Psoas muscle (tissue), 7 donors: ENCODE measurements at regions not wholly inside any gene's neighbourhood (a gene's known extent, or its start where the extent isn't known, plus 50 kb on each side); places are given as distances from the start of the nearest gene placed in this dataset.
"Not testable (repeated sequence)": the region's sequence is repeated elsewhere in the genome, so short reads cannot be mapped to it uniquely, and the experiment has no call there.

ENCODE experiments used
- ATAC-seq, 4 donors: fragments of 200-7000 bp; cut with Tn5 transposase; one replicate each; pipeline ENCODE4 v1.9.1; 2020; ENCODE audit warnings: moderate library complexity in 3 of 4, mild to moderate bottlenecking in 2 of 4
- DNase-seq, 2 donors: peaks; one replicate each; pipeline ENCODE4 v3.0.0-alpha.2; 2020
- H3K27ac ChIP-seq: fragments of 200-600 bp; one replicate; pipeline ENCODE4 v1.8.0; 2022
- H3K27me3 ChIP-seq, 3 donors: fragments of 200-600 bp in 1 of 3; one replicate each; pipeline versions ENCODE4 v1.6.1 to v1.8.0; 2013 to 2022; ENCODE audit warnings: low read length in 2 of 3, mild to moderate bottlenecking in 2 of 3, moderate library complexity in 1 of 3; ENCODE audit not compliant: insufficient read depth in 3 of 3
- H3K36me3 ChIP-seq, 2 donors: fragments of 200-600 bp in 1 of 2; one replicate each; pipeline versions ENCODE4 v1.6.1 to v1.8.0; 2013 to 2022; ENCODE audit warnings: low read depth in 1 of 2, mild to moderate bottlenecking in 1 of 2, moderate library complexity in 1 of 2; ENCODE audit not compliant: insufficient read depth in 1 of 2
- H3K4me1 ChIP-seq: fragments of 200-600 bp; one replicate; pipeline ENCODE4 v1.8.0; 2022
- H3K4me3 ChIP-seq: fragments of 200-600 bp; one replicate; pipeline ENCODE4 v1.8.0; 2022; ENCODE audit warnings: mild to moderate bottlenecking
- H3K9me3 ChIP-seq: fragments of 200-600 bp; one replicate; pipeline ENCODE4 v1.8.0; 2022
- WGBS, 3 donors: extraction: QIAGEN DNeasy Blood & Tissue Kit; methylation state at CpG; one replicate each; pipeline versions ENCODE4 v1.1.6 to v1.1.7; 2013; 5-methylcytosine and 5-hydroxymethylcytosine counted together
- intact Hi-C, 2 donors: fragments of 100-400 bp; cut with DNase I; formaldehyde crosslinking; loops; one replicate each; pipeline versions ENCODE4 v1.11.0 to v1.14.2; 2022
- TF ChIP-seq, protein P1 (sequence below): fragments of 200-600 bp; IDR thresholded peaks from one replicate; pipeline ENCODE4 v1.8.0; 2022; ENCODE audit warnings: antibody characterized with exemption
- donor health status: healthy with polysubstance abuse.
- donor health status: DM: no; HTN: no; CAD: no; lungs with moderate emphysema.
- donor health status: Bipolar disorder and iron deficiency.
- donor health status: healthy.
- donor health status: DM: yes; HTN: yes; CAD: no.
- donor health status: DM: no; HTN: no; CAD: no.
- donor health status: DM: yes; HTN: yes; CAD: no.

DNA sequence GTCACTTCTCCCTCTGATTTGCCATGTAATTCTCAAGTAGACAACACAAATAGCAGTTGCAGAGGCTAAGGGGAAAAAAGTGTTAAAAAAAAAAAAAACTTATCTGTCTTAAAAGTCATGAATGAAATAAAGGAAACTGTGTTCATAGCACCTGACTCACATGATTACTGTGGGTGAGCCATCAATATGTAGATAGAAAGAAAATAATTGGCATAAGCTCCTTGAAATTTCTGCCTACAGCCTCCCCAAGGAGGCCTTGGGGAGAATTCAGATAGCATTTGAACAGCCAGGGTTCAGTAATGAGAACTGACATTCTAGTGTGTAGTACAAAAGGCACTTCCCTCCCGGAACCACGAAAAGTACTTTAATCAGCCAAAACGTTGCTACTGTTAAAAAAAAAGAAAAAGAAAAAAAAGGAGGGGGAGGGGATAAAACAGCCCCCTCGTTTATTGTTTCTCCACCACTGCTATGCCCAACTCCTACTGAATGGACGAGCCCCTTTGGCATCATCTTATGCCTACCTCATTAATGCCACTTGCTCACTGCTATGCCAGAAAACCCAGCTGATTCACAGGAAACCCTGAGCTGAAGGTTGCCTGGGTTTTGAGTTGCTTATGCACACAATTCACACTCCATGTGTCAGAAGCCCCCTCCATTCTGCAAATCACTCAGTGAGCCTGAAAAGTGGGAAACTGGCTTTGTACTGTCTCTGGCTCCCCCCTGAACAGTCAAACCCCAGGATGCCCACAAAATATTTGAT, 65.5 kb upstream of the KLF7 start:
- Histone ChIP-seq H3K4me1 (peaks cover 18% of the 10 kb centered on the region), H3K4me3 (no peak overlapping the region), H3K9me3 (no peaks in the 10 kb centered on the region), H3K36me3 (no peaks in the 10 kb centered on the region), H3K27me3 (no peaks in the 10 kb centered on the region), H3K27ac (no peak overlapping the region)
- WGBS, 3 donors: 37 to 48% (median 41%) methylated on average over 5 of the region's 5 CpGs
- no peak for DNase-seq
- TF ChIP-seq, protein P1, sequence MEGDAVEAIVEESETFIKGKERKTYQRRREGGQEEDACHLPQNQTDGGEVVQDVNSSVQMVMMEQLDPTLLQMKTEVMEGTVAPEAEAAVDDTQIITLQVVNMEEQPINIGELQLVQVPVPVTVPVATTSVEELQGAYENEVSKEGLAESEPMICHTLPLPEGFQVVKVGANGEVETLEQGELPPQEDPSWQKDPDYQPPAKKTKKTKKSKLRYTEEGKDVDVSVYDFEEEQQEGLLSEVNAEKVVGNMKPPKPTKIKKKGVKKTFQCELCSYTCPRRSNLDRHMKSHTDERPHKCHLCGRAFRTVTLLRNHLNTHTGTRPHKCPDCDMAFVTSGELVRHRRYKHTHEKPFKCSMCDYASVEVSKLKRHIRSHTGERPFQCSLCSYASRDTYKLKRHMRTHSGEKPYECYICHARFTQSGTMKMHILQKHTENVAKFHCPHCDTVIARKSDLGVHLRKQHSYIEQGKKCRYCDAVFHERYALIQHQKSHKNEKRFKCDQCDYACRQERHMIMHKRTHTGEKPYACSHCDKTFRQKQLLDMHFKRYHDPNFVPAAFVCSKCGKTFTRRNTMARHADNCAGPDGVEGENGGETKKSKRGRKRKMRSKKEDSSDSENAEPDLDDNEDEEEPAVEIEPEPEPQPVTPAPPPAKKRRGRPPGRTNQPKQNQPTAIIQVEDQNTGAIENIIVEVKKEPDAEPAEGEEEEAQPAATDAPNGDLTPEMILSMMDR: no peak
- intact Hi-C loops: no loop called here
- no peak for ATAC-seq

DNA sequence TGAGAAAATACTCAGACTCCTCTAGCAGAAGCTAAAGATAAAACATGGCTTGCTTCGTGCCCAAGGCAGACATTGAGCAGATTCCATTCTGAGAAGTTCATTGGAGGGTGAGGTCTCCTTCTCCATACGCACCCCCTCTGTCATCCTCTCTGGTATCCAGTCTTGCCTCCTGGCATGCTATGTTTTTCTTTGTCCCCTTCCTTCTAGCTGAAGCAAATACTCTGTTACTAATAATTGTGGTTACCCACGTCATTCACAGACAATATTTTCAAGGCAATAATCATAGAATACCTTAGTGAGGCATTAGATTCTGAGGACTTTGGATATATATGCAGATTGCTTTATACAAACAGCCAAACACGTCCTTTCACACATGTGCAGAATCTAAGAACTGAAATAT, 66.2 kb upstream of the KLF7 start:
- TF ChIP-seq, protein P1: no peak
- no peaks in the 10 kb centered on the region for H3K9me3 ChIP-seq
- ATAC-seq (no peak), DNase-seq (no peak)
- intact Hi-C loops: no loop called here
- 90 to 95% (median 90%) methylated on average over 4 of the region's 4 CpGs for WGBS, 3 donors
- no peak overlapping the region for H3K27ac ChIP-seq
- no peaks in the 10 kb centered on the region for H3K27me3 ChIP-seq
- peaks cover 11% of the 10 kb centered on the region for H3K4me1 ChIP-seq
- no peaks in the 10 kb centered on the region for H3K36me3 ChIP-seq
- no peak overlapping the region for H3K4me3 ChIP-seq

DNA sequence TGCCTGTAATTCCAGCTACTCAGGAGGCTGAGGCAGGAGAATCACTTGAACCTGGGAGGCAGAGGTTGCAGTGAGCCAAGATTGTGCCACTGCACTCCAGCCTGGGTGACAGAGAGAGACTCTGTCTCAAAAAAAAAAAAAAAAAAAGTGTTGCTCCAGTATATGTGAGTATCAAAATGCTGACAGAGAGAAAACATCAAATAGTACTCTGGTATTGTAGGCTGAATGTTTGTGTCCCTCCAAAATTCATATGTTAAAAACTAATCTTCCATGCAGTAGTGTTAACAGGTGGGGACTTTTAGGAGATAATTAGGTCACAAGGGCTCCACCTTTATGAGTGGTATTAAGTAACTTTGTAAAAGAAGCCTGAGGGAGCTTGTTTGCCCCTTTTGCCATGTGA, 67.4 kb upstream of the KLF7 start:
- H3K4me3 ChIP-seq, H3K27me3 ChIP-seq, intact Hi-C loops, H3K9me3 ChIP-seq, H3K4me1 ChIP-seq, DNase-seq, H3K27ac ChIP-seq, H3K36me3 ChIP-seq, ATAC-seq: not testable (repeated sequence)

DNA sequence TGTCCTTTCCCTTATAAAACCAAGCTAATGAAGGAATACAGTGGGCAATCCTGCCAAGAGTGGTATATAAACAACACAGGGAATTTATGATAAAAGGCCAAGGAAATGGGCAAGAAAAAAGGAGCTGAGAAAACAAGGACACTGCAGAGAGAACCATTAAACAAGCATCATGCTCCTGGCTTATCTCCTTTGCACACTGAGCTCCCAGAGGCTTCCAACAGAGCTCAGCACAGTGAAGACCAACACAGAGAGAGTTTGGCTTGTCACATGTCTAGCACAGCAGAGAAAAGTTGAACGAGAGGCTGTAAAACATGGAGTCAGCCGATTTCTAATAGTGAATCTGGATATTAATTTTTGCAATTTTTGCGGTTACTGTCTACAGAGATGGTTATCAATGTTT, 68.0 kb upstream of the KLF7 start:
- no peaks in the 10 kb centered on the region for H3K36me3 ChIP-seq
- H3K4me3 ChIP-seq: no peak overlapping the region
- TF ChIP-seq, protein P1: no peak
- H3K4me1 ChIP-seq: no peaks in the 10 kb centered on the region
- ATAC-seq (no peak), DNase-seq (no peak)
- no peaks in the 10 kb centered on the region for H3K27me3 ChIP-seq
- 55 to 82% (median 78%) methylated on average over 3 of the region's 3 CpGs for WGBS, 3 donors
- H3K27ac ChIP-seq: no peak overlapping the region
- H3K9me3 ChIP-seq: no peaks in the 10 kb centered on the region
- intact Hi-C loops: no loop called here

DNA sequence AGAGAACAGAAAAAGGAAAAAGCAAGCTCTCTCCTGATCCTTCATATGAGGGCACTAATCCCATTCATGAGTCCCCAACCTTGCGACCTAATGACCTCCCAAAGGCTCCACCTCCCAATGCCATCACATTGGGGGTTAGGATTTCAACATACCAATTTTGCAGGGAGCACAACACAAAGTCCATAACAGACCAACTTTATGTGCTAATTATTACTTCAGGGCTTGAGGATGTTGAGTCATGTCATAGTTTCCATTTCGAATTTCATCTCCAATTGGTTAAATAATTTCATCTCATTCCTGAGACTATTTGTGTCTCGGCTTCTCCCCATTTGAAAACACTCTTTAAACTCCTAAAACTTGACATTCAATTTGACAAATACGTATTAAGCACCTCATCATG, 69.9 kb upstream of the KLF7 start:
- no peaks in the 10 kb centered on the region for H3K27me3 ChIP-seq

More for the DNA sequence above, 69.9 kb upstream of the KLF7 start:
- peaks cover 2% of the 10 kb centered on the region for H3K4me1 ChIP-seq
- H3K36me3 ChIP-seq: no peaks in the 10 kb centered on the region
- 87 to 91% (median 90%) methylated on average over 4 of the region's 4 CpGs for WGBS, 3 donors
- intact Hi-C loops: no loop called here
- DNase-seq (no peak), ATAC-seq (no peak)
- H3K27ac ChIP-seq: no peak overlapping the region
- H3K9me3 ChIP-seq: no peaks in the 10 kb centered on the region
- TF ChIP-seq, protein P1: no peak
- H3K4me3 ChIP-seq: no peak overlapping the region
